ENCODE measurements at regions not wholly inside any gene's neighbourhood (a gene's known extent, or its start where the extent isn't known, plus 50 kb on each side); places are given as distances from the start of the nearest gene placed in this dataset.

DNA sequence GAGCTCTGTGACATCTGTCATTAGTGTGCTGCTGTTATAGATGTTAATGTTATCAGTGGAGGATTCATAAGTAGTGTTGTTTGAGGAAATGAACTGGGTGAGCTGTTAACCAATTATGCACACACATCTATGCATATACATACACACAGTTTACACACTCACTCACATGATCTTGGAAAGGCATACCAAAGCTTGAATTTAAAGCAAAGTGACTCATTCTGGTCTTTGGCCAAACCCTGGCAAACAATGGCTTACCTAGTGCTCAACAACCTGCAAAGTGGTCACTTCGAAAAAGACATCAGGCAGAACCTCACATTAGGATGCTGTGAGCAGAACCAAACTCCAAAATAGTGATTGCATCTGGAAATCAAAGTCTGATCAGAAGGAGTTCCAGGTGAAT, 1037.3 kb upstream of the CDH6 start:
- Histone ChIP-seq H3K4me2 (ENCODE audit: low read length) (no peak overlapping the region), H3K9me3 (ENCODE audit: control insufficient read depth, insufficient read depth, low read length) (no peaks in the 10 kb centered on the region), H3K36me3 (ENCODE audit: control insufficient read depth, low read length) (no peaks in the 10 kb centered on the region), H4K20me1 (ENCODE audit: control insufficient read depth, insufficient read depth, low read depth, low read length) (no peaks in the 10 kb centered on the region), H3K4me3 (ENCODE audit: low read length) (no peak overlapping the region), H3K79me2 (ENCODE audit: control insufficient read depth, low read length) (no peaks in the 10 kb centered on the region), H3K27me3 (ENCODE audit: control insufficient read depth, low read length) (no peaks in the 10 kb centered on the region), H3K27ac (ENCODE audit: low read depth, low read length) (no peak overlapping the region), H3K9me2 (replicated peaks; ENCODE audit: control insufficient read depth, low read length) (no peaks in the 10 kb centered on the region; the same call in 1 of the 2 replicates), H3K4me1 (ENCODE audit: control insufficient read depth, low read length) (no peaks in the 10 kb centered on the region), H3F3A (ENCODE audit: control insufficient read depth, insufficient read depth) (no peaks in the 10 kb centered on the region)
- no peak for TF ChIP-seq EZH2phosphoT487 (IDR thresholded peaks at IDR 0.05; ENCODE audit: borderline replicate concordance, low read length)
- TF ChIP-seq, protein P1, sequence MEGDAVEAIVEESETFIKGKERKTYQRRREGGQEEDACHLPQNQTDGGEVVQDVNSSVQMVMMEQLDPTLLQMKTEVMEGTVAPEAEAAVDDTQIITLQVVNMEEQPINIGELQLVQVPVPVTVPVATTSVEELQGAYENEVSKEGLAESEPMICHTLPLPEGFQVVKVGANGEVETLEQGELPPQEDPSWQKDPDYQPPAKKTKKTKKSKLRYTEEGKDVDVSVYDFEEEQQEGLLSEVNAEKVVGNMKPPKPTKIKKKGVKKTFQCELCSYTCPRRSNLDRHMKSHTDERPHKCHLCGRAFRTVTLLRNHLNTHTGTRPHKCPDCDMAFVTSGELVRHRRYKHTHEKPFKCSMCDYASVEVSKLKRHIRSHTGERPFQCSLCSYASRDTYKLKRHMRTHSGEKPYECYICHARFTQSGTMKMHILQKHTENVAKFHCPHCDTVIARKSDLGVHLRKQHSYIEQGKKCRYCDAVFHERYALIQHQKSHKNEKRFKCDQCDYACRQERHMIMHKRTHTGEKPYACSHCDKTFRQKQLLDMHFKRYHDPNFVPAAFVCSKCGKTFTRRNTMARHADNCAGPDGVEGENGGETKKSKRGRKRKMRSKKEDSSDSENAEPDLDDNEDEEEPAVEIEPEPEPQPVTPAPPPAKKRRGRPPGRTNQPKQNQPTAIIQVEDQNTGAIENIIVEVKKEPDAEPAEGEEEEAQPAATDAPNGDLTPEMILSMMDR (IDR thresholded peaks at IDR 0.05; ENCODE audit: low read depth, low read length, poor library complexity, severe bottlenecking): no peak

DNA sequence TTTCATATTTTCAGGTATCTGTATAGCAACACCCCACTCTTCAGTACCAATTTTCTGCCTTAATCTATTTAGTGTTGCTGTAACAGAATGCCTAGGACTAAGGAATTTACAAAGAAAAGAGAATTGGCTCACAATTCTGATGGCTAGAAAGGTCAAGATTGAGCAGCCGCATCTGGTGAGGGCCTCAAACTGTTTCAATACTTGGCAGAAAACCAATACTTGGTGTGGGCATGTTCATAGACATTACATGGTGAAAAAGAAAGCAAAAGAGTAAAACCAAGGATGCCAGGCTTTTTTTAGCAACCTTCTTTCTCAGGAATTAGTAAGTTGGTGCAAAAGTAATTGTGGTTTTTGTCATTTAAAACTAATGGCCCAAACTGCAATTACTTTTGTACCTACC, 1041.1 kb upstream of the CDH6 start:
- no peak overlapping the region for H3K27ac ChIP-seq (ENCODE audit: low read depth, low read length)
- H3K9me3 ChIP-seq (ENCODE audit: control insufficient read depth, insufficient read depth, low read length): no peaks in the 10 kb centered on the region
- H4K20me1 ChIP-seq (ENCODE audit: control insufficient read depth, insufficient read depth, low read depth, low read length): no peaks in the 10 kb centered on the region
- H3K36me3 ChIP-seq (ENCODE audit: control insufficient read depth, low read length): no peaks in the 10 kb centered on the region
- H3K4me3 ChIP-seq (ENCODE audit: low read length): no peak overlapping the region
- H3K9me2 ChIP-seq (replicated peaks; ENCODE audit: control insufficient read depth, low read length): no peaks in the 10 kb centered on the region
- no peak for TF ChIP-seq EZH2phosphoT487 (IDR thresholded peaks at IDR 0.05; ENCODE audit: borderline replicate concordance, low read length)
- TF ChIP-seq, protein P1 (IDR thresholded peaks at IDR 0.05; ENCODE audit: low read depth, low read length, poor library complexity, severe bottlenecking): no peak
- H3F3A ChIP-seq (ENCODE audit: control insufficient read depth, insufficient read depth): no peaks in the 10 kb centered on the region
- no peaks in the 10 kb centered on the region for H3K79me2 ChIP-seq (ENCODE audit: control insufficient read depth, low read length)
- no peaks in the 10 kb centered on the region for H3K4me1 ChIP-seq (ENCODE audit: control insufficient read depth, low read length)
- no peaks in the 10 kb centered on the region for H3K27me3 ChIP-seq (ENCODE audit: control insufficient read depth, low read length)
- H3K4me2 ChIP-seq (ENCODE audit: low read length): no peak overlapping the region

DNA sequence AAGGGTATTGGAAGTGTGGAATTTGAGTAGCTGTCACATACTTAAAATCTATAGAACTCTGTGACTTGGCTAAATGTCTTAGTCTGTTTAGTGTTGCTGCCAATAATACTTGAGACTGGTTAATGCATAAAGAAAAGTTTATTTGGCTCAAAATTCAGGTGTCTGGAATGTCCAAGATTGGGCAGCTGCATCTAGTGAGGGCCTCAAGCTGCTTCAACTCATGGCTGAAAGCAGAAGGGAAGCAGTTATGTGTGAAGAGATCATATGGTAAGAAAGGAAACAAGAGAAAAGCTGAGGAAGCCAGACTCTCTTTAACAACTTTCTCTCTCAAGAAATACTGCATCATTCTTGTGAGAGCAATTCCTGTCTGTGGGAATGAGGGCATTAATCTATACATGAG, 1043.3 kb upstream of the CDH6 start:
- no peaks in the 10 kb centered on the region for H3K4me1 ChIP-seq (ENCODE audit: control insufficient read depth, low read length)
- H3K9me2 ChIP-seq (replicated peaks; ENCODE audit: control insufficient read depth, low read length): no peaks in the 10 kb centered on the region
- no peaks in the 10 kb centered on the region for H3K36me3 ChIP-seq (ENCODE audit: control insufficient read depth, low read length)
- H3K79me2 ChIP-seq (ENCODE audit: control insufficient read depth, low read length): no peaks in the 10 kb centered on the region
- H3K27ac ChIP-seq (ENCODE audit: low read depth, low read length): no peak overlapping the region
- H3K4me3 ChIP-seq (ENCODE audit: low read length): no peak overlapping the region
- H3F3A ChIP-seq (ENCODE audit: control insufficient read depth, insufficient read depth): no peaks in the 10 kb centered on the region
- TF ChIP-seq, protein P1 (IDR thresholded peaks at IDR 0.05; ENCODE audit: low read depth, low read length, poor library complexity, severe bottlenecking): no peak
- no peak for TF ChIP-seq EZH2phosphoT487 (IDR thresholded peaks at IDR 0.05; ENCODE audit: borderline replicate concordance, low read length)
- H4K20me1 ChIP-seq (ENCODE audit: control insufficient read depth, insufficient read depth, low read depth, low read length): no peaks in the 10 kb centered on the region
- H3K9me3 ChIP-seq (ENCODE audit: control insufficient read depth, insufficient read depth, low read length): no peaks in the 10 kb centered on the region
- H3K4me2 ChIP-seq (ENCODE audit: low read length): no peak overlapping the region
- H3K27me3 ChIP-seq (ENCODE audit: control insufficient read depth, low read length): no peaks in the 10 kb centered on the region

DNA sequence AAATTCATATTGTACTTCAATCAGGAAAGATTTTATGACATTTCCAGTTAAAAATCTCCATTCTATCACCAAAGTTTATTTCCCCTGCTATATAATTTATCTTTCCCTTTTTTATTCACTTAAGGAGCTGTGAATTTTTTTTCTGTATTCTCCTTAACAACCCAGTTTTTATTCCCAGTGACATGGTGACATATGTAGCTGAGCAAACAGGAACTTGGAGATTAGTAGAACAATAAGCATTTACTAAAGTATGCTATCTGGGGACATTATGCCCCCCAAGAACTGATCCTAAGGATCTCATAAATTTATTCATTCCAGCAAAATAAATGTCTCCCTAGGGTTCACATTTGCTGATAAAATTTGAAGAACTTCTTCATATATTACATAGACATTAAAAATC, 1044.0 kb upstream of the CDH6 start:
- Histone ChIP-seq H3K9me2 (replicated peaks; ENCODE audit: control insufficient read depth, low read length) (no peaks in the 10 kb centered on the region), H3K27me3 (ENCODE audit: control insufficient read depth, low read length) (no peaks in the 10 kb centered on the region), H3K27ac (ENCODE audit: low read depth, low read length) (no peak overlapping the region), H3K4me3 (ENCODE audit: low read length) (no peak overlapping the region), H3K9me3 (ENCODE audit: control insufficient read depth, insufficient read depth, low read length) (no peaks in the 10 kb centered on the region), H3F3A (ENCODE audit: control insufficient read depth, insufficient read depth) (no peaks in the 10 kb centered on the region), H3K79me2 (ENCODE audit: control insufficient read depth, low read length) (no peaks in the 10 kb centered on the region), H3K4me1 (ENCODE audit: control insufficient read depth, low read length) (no peaks in the 10 kb centered on the region), H3K36me3 (ENCODE audit: control insufficient read depth, low read length) (no peaks in the 10 kb centered on the region), H4K20me1 (ENCODE audit: control insufficient read depth, insufficient read depth, low read depth, low read length) (no peaks in the 10 kb centered on the region), H3K4me2 (ENCODE audit: low read length) (no peak overlapping the region)
- no peak for TF ChIP-seq EZH2phosphoT487 (IDR thresholded peaks at IDR 0.05; ENCODE audit: borderline replicate concordance, low read length)
- TF ChIP-seq, protein P1 (IDR thresholded peaks at IDR 0.05; ENCODE audit: low read depth, low read length, poor library complexity, severe bottlenecking): no peak
